ENCODE measurements at regions not wholly inside any gene's neighbourhood (a gene's known extent, or its start where the extent isn't known, plus 50 kb on each side); places are given as distances from the start of the nearest gene placed in this dataset.
A peak's percentile ranks its signal among the peaks of the same experiment; 100 is the strongest.

DNA sequence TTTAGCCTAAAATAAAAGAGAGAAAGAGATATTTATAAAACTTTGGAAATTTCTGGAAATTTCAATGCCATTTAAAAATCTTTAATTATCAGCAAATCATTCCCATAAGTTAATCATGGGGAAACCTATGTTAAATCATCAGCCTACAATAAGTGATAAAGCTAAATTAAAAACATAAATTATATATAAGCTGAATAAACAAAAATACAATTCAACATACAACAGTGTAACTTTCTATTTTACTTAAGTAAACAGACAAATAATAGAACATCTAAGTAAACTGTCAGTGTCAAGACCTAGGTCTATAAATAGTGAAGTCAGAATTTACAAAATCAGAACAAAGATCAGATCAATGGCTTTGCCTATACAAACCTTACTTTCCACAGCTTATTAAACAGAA lies 57.5 kb downstream of the EPRS1 start (continued):
- TF ChIP-seq SPI1 (IDR thresholded peaks at IDR 0.05; ENCODE audit: borderline replicate concordance, insufficient read depth, low read depth, low read length), result no peak
- TF ChIP-seq MXI1 (IDR thresholded peaks at IDR 0.05; ENCODE audit: low read depth, low read length), result no peak
- no peak for TF ChIP-seq ZSCAN29 (IDR thresholded peaks at IDR 0.05)
- TF ChIP-seq CEBPB (IDR thresholded peaks at IDR 0.05; ENCODE audit: borderline replicate concordance in 1 of 2, low read depth in 2 of 2, low read length in 2 of 2), result no peak
- TF ChIP-seq, protein P1, sequence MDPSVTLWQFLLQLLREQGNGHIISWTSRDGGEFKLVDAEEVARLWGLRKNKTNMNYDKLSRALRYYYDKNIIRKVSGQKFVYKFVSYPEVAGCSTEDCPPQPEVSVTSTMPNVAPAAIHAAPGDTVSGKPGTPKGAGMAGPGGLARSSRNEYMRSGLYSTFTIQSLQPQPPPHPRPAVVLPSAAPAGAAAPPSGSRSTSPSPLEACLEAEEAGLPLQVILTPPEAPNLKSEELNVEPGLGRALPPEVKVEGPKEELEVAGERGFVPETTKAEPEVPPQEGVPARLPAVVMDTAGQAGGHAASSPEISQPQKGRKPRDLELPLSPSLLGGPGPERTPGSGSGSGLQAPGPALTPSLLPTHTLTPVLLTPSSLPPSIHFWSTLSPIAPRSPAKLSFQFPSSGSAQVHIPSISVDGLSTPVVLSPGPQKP (IDR thresholded peaks at IDR 0.05; ENCODE audit: low read depth, low read length), result no peak
- TF ChIP-seq MEF2A (IDR thresholded peaks at IDR 0.05; ENCODE audit: insufficient read depth, low read depth, low read length), result no peak

DNA sequence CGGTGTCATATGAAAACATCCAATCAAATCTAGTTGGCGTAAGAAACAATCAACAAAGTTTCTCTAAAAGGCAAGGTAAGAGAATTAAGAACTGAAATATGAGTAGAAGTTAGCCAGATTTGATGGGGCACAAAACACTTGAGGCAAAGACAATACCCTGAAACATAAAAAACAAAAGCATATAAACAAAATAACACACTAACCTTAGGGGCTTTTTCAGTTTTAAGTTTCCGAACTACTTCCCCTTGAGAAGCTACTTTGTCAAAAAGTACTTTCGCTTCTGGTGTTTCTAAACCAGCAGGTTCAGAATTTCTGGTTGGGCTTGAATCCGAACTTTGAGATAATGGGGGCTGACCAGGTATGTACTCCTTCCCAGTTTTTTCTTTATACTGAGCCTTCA lies 57.9 kb downstream of the EPRS1 start:
- 3% methylated on average over 5 of the region's 5 CpGs for WGBS (ENCODE audit: insufficient coverage, insufficient replicate concordance, low lambda C conversion rate, missing lambda C conversion rate)
- ChIA-PET POLR2A (interaction anchor here (0.5 to 1.2 kb wide), 4 partner anchors 10 to 124 kb away, joined by 3 read pairs; no protein-coding TSS in a partner anchor), RAD21 (ENCODE audit: unreplicated experiment) (interaction anchor here (0.7 to 3.4 kb wide), 7 partner anchors 24 to 292 kb away, joined by 3 to 18 read pairs (median 5); partner anchors contain the start of genes BPNT1 and RAB3GAP2), SMC1A (ENCODE audit: uncharacterized antibody, unreplicated experiment) (interaction anchor here (0.7 to 4.8 kb wide), 13 partner anchors 10 to 282 kb away, joined by 3 to 24 read pairs (median 5); partner anchors contain the start of gene BPNT1), CTCF (interaction anchor here (0.7 to 7.1 kb wide), 11 partner anchors 9 to 293 kb away, joined by 3 to 52 read pairs (median 9); partner anchors contain the start of gene BPNT1)
- H3K9me3 ChIP-seq (replicated peaks; ENCODE audit: control insufficient read depth, insufficient read depth, low read length), result no peaks in the 10 kb centered on the region
- H3K4me3 ChIP-seq, result no peak overlapping the region; the same call in 1 of the 2 replicates
- no TSS peak for BruUV-seq (replicated peaks)
- intact Hi-C loops (cut with micrococcal nuclease; ENCODE audit: unreplicated experiment) (no loop called here), in situ Hi-C loops (cut with MboI) (no loop called here)
- peaks cover 0 to 7% of the 10 kb centered on the region in 2 experiments; a peak in 3 of 4 replicates for H3K36me3 ChIP-seq (ENCODE audit: control insufficient read depth in 2 of 2, insufficient read depth in 2 of 2, low read length in 1 of 2)
- H3K27ac ChIP-seq (ENCODE audit: control insufficient read depth, insufficient read depth), result peak overlapping the region; percentile 66
- H3K4me1 ChIP-seq (ENCODE audit: control insufficient read depth, insufficient read depth, low read length), result peaks cover 13% of the 10 kb centered on the region
- H4K20me1 ChIP-seq (ENCODE audit: control insufficient read depth, insufficient read depth), result no peaks in the 10 kb centered on the region
- H3K79me2 ChIP-seq (ENCODE audit: control insufficient read depth, insufficient read depth, low read length), result no peaks in the 10 kb centered on the region
- ATAC-seq (peak; percentile 85), DNase-seq (ENCODE audit: low read depth, low spot score) (peak; percentile 32), FAIRE-seq (peak; percentile 78)
- H2AFZ ChIP-seq (ENCODE audit: control insufficient read depth, low read depth, low read length), result peak overlapping the region; percentile 54
- no peak overlapping the region; the same call in 1 of the 2 replicates for H3K9ac ChIP-seq (ENCODE audit: control insufficient read depth, insufficient read depth, low read length)
- no peaks in the 10 kb centered on the region for H3K27me3 ChIP-seq (replicated peaks in 1 of 2; ENCODE audit: control insufficient read depth in 2 of 2, insufficient read depth in 2 of 2, low read length in 1 of 2)
- H3K4me2 ChIP-seq (ENCODE audit: control insufficient read depth, insufficient read depth), result peak overlapping the region; percentile 26
- TF ChIP-seq MYB (IDR thresholded peaks at IDR 0.05; ENCODE audit: borderline replicate concordance, low read depth, low read length) (no peak), RAD51 (IDR thresholded peaks at IDR 0.05) (no peak), SP1 (IDR thresholded peaks at IDR 0.05; ENCODE audit: low read depth, low read length) (no peak), ZNF622 (IDR thresholded peaks at IDR 0.05) (no peak), SREBF2 (IDR thresholded peaks at IDR 0.05; ENCODE audit: low read length) (no peak), MEF2A (IDR thresholded peaks at IDR 0.05; ENCODE audit: insufficient read depth, low read depth, low read length) (no peak), KLF5 (IDR thresholded peaks at IDR 0.05; ENCODE audit: partially characterized antibody) (no peak)
- TF ChIP-seq, protein P2, sequence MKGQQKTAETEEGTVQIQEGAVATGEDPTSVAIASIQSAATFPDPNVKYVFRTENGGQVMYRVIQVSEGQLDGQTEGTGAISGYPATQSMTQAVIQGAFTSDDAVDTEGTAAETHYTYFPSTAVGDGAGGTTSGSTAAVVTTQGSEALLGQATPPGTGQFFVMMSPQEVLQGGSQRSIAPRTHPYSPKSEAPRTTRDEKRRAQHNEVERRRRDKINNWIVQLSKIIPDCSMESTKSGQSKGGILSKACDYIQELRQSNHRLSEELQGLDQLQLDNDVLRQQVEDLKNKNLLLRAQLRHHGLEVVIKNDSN (IDR thresholded peaks at IDR 0.05; ENCODE audit: borderline replicate concordance, extremely low read length, insufficient read depth, low read depth, low read length), result no peak
- TF ChIP-seq, protein P3, sequence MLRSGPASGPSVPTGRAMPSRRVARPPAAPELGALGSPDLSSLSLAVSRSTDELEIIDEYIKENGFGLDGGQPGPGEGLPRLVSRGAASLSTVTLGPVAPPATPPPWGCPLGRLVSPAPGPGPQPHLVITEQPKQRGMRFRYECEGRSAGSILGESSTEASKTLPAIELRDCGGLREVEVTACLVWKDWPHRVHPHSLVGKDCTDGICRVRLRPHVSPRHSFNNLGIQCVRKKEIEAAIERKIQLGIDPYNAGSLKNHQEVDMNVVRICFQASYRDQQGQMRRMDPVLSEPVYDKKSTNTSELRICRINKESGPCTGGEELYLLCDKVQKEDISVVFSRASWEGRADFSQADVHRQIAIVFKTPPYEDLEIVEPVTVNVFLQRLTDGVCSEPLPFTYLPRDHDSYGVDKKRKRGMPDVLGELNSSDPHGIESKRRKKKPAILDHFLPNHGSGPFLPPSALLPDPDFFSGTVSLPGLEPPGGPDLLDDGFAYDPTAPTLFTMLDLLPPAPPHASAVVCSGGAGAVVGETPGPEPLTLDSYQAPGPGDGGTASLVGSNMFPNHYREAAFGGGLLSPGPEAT (IDR thresholded peaks at IDR 0.05; ENCODE audit: low read depth), result peak; percentile 71; the same call in 1 of the 2 replicates
- TF ChIP-seq, protein P4, sequence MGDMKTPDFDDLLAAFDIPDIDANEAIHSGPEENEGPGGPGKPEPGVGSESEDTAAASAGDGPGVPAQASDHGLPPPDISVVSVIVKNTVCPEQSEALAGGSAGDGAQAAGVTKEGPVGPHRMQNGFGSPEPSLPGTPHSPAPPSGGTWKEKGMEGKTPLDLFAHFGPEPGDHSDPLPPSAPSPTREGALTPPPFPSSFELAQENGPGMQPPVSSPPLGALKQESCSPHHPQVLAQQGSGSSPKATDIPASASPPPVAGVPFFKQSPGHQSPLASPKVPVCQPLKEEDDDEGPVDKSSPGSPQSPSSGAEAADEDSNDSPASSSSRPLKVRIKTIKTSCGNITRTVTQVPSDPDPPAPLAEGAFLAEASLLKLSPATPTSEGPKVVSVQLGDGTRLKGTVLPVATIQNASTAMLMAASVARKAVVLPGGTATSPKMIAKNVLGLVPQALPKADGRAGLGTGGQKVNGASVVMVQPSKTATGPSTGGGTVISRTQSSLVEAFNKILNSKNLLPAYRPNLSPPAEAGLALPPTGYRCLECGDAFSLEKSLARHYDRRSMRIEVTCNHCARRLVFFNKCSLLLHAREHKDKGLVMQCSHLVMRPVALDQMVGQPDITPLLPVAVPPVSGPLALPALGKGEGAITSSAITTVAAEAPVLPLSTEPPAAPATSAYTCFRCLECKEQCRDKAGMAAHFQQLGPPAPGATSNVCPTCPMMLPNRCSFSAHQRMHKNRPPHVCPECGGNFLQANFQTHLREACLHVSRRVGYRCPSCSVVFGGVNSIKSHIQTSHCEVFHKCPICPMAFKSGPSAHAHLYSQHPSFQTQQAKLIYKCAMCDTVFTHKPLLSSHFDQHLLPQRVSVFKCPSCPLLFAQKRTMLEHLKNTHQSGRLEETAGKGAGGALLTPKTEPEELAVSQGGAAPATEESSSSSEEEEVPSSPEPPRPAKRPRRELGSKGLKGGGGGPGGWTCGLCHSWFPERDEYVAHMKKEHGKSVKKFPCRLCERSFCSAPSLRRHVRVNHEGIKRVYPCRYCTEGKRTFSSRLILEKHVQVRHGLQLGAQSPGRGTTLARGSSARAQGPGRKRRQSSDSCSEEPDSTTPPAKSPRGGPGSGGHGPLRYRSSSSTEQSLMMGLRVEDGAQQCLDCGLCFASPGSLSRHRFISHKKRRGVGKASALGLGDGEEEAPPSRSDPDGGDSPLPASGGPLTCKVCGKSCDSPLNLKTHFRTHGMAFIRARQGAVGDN (IDR thresholded peaks at IDR 0.05), result 0 out of 2 replicates have a peak, but pooled peaks have one; percentile 18

Measured in GM12878 (cell line).